ENCODE measurements at regions not wholly inside any gene's neighbourhood (a gene's known extent, or its start where the extent isn't known, plus 50 kb on each side); places are given as distances from the start of the nearest gene placed in this dataset.

- no peak for TF ChIP-seq RAD21 (IDR thresholded peaks at IDR 0.05; ENCODE audit: low read depth)
- TF ChIP-seq TEAD4 (IDR thresholded peaks at IDR 0.05) = no peak
- TF ChIP-seq TAF1 (IDR thresholded peaks at IDR 0.05; ENCODE audit: low read depth) = no peak
- TF ChIP-seq, protein P1, sequence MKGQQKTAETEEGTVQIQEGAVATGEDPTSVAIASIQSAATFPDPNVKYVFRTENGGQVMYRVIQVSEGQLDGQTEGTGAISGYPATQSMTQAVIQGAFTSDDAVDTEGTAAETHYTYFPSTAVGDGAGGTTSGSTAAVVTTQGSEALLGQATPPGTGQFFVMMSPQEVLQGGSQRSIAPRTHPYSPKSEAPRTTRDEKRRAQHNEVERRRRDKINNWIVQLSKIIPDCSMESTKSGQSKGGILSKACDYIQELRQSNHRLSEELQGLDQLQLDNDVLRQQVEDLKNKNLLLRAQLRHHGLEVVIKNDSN (IDR thresholded peaks at IDR 0.05) = no peak
- TF ChIP-seq EGR1 (IDR thresholded peaks at IDR 0.05) = no peak
- TF ChIP-seq, protein P2, sequence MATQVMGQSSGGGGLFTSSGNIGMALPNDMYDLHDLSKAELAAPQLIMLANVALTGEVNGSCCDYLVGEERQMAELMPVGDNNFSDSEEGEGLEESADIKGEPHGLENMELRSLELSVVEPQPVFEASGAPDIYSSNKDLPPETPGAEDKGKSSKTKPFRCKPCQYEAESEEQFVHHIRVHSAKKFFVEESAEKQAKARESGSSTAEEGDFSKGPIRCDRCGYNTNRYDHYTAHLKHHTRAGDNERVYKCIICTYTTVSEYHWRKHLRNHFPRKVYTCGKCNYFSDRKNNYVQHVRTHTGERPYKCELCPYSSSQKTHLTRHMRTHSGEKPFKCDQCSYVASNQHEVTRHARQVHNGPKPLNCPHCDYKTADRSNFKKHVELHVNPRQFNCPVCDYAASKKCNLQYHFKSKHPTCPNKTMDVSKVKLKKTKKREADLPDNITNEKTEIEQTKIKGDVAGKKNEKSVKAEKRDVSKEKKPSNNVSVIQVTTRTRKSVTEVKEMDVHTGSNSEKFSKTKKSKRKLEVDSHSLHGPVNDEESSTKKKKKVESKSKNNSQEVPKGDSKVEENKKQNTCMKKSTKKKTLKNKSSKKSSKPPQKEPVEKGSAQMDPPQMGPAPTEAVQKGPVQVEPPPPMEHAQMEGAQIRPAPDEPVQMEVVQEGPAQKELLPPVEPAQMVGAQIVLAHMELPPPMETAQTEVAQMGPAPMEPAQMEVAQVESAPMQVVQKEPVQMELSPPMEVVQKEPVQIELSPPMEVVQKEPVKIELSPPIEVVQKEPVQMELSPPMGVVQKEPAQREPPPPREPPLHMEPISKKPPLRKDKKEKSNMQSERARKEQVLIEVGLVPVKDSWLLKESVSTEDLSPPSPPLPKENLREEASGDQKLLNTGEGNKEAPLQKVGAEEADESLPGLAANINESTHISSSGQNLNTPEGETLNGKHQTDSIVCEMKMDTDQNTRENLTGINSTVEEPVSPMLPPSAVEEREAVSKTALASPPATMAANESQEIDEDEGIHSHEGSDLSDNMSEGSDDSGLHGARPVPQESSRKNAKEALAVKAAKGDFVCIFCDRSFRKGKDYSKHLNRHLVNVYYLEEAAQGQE (IDR thresholded peaks at IDR 0.05; ENCODE audit: low read depth) = no peak
- no peak for TF ChIP-seq YY1 (IDR thresholded peaks at IDR 0.05; ENCODE audit: low read depth)
- no peak for TF ChIP-seq EP300 (IDR thresholded peaks at IDR 0.05; ENCODE audit: borderline replicate concordance)
- TF ChIP-seq MAX (IDR thresholded peaks at IDR 0.05) = no peak
- TF ChIP-seq CREB1 (IDR thresholded peaks at IDR 0.05; ENCODE audit: low read depth) = no peak
- no peak for TF ChIP-seq TCF12 (IDR thresholded peaks at IDR 0.05; ENCODE audit: low read depth)
- no peak for TF ChIP-seq ZBTB7A (IDR thresholded peaks at IDR 0.05; ENCODE audit: low read depth)
- TF ChIP-seq FOXM1 (IDR thresholded peaks at IDR 0.05; ENCODE audit: borderline replicate concordance, low read depth) = no peak
These were observed 109.5 kb upstream of the CENPE start for GRCh38 chr4:103307453-103308247.

All from Ishikawa (cell line).